DMS 273 (cell line): ENCODE measurements at regions not wholly inside any gene's neighbourhood (a gene's known extent, or its start where the extent isn't known, plus 50 kb on each side); places are given as distances from the start of the nearest gene placed in this dataset.
"Not testable (repeated sequence)": the region's sequence is repeated elsewhere in the genome, so short reads cannot be mapped to it uniquely, and the experiment has no call there.

ENCODE experiments used
- DNase-seq: peaks from one replicate; lab custom pipeline; 2025; ENCODE audit not compliant: unreplicated experiment; lab: John Stamatoyannopoulos, UW

DNA sequence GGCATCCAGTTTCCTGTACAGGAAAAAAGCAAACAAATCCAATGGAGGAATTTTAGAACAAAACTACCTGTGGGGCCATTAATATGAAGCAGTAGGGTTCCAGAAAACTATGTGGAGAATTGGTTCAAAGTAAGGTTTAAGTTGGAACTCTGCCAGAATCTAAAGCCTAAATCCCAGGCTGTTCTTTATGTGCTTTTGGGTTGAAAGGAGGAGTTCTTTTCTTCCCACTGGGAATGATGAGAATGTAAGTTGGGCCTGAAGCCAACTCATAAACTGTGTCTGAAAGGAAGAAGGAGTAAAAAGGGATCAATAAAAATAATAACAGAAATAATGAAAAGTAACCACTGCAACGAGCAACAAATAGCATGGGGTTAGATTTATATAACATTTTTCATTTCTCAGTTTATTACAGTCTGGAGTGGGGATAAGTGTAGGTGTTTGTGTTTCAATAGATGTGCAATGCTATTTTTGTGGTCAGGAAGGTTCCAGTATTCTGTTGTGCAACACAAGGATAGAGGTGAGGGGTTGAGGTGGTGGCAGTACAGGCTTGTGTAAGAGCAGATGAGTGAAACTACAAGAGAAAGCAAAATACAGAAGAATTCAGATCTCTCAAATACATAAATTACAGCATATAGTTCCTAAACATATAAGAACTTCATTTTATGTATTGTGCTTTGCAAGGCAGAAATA, 373.6 kb downstream of the EMP1 start:
- no peak for DNase-seq

DNA sequence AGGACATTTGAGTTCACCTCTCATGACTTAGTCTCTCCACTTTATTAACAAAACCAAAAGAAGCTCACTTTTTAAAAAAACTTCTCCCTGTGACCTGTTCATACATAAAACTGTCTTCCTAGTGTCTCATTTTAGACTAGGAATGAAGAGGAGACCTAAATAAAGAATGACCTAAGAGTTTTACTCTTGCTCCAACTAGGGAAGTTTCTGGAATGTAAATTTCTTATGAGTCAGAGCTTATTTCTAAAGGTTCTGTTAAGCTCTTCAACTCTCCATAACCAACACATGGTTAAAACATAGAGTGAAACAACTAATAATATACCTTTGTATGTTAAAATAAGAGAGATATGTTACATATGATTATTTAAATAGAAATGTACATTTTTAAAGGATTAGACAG, 369.8 kb downstream of the EMP1 start:
- no peak for DNase-seq

DNA sequence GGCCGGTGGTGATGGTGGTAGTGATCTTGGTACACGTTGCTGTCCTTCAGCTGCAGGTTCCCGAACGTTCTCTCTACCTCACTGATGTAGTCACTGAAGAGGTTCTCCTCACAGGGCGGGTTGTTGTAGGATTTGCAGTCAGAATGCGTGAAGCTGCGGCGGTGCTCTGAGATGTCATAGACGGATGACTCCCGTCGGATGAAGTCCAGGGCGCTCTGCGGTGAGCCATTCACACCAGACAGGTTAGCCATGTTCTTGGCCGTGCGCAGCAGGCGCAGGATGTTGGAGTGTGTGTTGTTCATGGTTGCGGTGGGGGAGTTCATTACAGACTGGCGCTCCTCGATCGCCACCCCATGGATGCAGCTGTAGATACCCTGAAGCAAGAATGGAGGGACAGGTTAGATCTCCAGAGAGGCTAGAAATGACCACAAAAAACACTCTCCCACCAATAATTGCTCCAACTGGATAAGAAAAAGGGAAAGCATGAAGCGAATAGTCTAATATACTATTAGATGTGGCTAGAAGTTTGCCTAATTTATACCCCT, 367.8 kb downstream of the EMP1 start:
- DNase-seq: no peak

- no peak for DNase-seq
Observed at GRCh38 chr12:13563743-13564125, 367.2 kb downstream of the EMP1 start.

- no peak for DNase-seq
Observed at GRCh38 chr12:13562915-13563742, 366.6 kb downstream of the EMP1 start.

- no peak for DNase-seq
Observed at GRCh38 chr12:13561923-13562322, 365.4 kb downstream of the EMP1 start.

GRCh38 chr12:13559318-13559978, 362.9 kb downstream of the EMP1 start:
- DNase-seq: no peak

DNA sequence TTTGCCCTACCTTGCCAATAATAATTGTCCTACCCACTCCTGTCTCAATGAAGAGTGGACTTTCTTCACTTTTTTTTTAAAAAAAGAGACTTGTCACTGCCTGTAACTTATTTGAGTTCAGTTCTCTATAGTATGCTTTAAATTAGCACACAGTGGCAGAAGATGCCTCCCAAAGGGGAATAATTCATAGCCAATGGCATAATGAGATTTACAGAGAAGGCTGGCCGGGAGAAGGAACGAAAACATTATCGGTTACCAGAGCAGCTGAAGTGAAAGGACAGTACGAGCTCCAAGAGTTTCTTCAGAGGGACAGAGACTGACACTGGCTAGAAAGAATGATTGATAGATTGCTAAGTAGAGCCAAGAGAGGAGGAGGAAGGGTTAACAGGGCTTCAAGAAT, 356.3 kb downstream of the EMP1 start:
- no peak for DNase-seq

DNA sequence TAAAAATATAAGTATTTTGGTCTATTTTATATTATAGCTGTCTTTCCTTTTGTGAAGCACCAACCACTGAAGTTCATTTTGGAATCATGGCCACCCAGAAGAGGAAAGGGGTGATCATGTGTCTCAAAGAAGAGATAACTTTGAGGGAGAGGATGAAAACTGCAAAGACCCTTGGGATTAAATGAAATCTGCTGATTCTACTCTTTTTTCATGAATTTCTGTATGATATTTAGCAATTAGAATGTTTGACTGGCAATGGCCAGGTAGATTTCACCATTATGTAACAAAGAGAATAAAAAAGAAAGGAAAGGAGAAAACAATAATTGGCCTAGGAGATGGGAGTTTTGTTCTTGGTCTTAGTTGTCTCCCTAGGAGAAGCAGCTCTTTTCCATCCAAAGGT, 350.8 kb downstream of the EMP1 start:
- no peak for DNase-seq

DNA sequence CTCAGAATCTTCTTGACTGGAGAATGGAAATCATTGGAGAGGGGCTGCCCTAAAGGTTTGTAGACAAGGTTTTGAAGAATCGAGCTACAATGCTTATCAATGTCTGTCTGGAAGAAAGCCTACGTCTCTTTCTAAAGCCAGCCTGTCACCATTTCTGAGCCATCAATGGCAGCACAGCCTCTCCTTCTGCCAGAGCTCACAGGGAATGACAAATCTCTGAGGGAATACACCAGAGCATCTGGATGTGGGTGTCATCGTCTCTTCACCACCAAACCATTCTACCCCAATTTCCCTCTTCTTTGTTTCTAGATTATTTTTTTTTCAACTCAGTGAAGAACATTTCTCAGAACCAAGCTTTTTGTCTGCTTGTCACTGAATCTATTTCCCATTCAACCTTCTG, 349.7 kb downstream of the EMP1 start:
- DNase-seq: no peak

GRCh38 chr12:13539051-13539450, 342.5 kb downstream of the EMP1 start:
- DNase-seq: no peak

- DNase-seq: no peak
Observed at GRCh38 chr12:13538136-13538535, 341.6 kb downstream of the EMP1 start.

DNA sequence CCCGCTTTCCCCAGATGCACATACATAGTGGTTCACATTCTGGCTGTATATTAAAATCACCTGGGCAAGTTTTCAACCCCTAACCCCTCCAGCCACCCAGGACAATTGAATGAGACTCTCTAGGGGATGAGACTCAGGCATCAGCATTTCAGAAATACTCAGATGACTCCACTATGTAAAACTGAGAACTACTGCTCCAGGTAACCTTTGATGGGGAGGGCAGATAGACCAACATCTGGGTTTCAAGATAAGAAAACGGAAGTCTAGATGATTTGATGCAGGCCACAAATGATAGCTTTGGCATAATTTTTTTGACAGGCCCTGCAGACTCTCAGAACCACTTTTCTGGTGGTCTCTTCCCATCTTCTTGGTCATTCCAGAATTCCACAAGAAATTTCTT, 341.1 kb downstream of the EMP1 start:
- no peak for DNase-seq

DNA sequence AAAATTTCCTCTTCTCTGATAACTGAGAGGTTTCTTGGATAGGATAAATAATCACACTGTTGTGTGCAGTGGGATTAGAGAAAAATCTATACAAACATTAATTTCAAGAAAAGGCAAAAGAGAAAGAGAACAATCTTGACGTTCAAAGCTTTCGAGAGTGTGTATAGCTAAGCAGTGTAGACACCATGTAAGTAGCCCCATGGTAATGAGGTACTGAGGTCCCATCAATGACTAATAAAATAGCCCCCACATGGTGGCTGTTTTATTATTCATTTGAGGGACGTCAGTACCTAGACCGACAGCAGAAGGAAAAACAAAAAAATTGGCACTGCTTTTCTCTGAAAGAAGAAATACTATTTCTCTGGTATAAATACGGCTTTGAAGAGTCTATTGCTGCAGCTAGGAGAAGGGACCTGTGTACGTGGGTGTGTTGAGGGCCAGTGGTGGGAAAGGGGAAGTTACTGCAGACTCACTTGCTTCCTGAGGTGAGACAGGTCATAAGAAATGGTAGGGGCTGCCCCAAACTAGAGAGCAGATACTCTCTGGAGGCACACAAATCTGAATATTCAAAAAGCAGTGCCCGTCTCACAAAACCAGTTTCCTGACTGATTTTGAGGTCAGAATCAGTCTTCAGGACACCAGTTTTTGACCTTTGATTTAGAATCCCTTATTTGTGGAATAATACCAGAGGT, 339.8 kb downstream of the EMP1 start:
- DNase-seq: no peak

DNA sequence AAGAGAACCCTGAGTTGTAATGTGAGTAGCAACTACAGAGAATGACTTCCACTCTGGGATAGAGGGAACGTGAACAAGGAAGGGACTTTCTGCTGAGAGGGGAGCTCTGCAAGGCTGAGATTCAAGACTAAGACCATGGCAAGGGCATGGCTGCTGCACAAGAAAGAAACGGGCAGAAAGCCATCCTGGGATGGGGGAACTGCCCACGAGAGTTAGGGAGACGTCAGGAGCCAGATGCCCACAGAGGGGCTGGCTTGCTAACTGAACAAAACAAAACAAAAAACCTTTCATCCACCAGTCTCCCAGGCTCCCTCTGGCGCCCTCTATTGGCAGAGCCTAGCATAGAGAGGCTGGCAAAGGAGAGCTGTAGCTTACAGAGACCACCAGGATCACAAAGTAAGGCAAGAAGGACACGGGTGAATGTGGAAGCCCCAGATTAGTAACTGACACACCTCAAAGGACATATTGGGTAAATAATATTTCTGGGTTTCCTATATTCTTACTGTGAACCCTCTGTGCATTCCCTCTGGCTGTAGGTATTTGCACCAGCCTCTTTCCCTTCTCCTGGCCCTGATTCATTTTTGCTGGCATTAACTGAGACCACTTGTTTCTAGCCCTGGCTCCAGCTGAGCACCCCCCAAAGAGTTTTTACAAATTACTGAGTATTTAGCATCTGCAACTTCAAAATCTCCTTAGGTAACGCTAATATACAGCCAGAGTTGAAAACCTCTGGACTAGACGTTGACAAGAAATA, 338.3 kb downstream of the EMP1 start:
- peak; percentile 87 for DNase-seq

GRCh38 chr12:13534242-13534641, 337.7 kb downstream of the EMP1 start:
- DNase-seq: no peak

- DNase-seq: no peak
Observed at GRCh38 chr12:13530966-13531365, 334.4 kb downstream of the EMP1 start.

DNA sequence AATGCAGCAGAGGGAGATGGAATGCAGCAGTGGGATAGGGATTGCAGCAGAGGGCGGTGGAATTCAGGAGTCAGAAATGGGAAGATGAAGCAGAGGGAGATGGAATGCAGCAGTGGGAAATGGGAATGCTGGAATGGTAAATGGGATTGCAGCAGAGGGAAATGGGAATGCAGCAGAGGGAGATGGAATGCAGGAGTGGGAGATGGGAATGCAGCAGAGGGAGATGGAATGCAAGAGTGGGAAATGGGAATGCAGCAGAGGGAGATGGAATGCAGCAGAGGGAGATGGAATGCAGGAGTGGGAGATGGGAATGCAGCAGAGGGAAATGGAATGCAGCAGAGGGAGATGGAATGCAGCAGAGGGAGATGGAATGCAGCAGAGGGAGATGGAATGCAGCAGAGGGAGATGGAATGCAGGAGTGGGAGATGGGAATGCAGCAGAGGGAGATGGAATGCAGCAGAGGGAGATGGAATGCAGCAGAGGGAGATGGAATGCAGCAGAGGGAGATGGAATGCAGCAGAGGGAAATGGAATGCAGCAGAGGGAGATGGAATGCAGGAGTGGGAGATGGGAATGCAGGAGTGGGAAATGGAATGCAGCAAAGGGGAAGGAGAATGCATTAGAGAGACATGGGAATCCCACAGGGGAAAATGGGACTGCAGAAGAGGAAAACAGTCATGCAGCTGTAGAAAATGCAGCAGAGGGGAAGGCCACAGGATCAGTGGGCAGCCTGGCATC, 329.8 kb downstream of the EMP1 start:
- not testable (repeated sequence) for DNase-seq

- no peak for DNase-seq
Observed at GRCh38 chr12:13523536-13524307, 327.2 kb downstream of the EMP1 start.
